Endometrium (tissue), 2 donors: ENCODE measurements at regions not wholly inside any gene's neighbourhood (a gene's known extent, or its start where the extent isn't known, plus 50 kb on each side); places are given as distances from the start of the nearest gene placed in this dataset.
"Not testable (repeated sequence)": the region's sequence is repeated elsewhere in the genome, so short reads cannot be mapped to it uniquely, and the experiment has no call there.

Experiments
- FAIRE-seq: peaks from 2 replicates; lab custom pipeline; 2012; peaks lifted over from hg19 to GRCh38; lab: Jason Lieb, UNC
- donor health status: control.
- donor health status: control.

- FAIRE-seq: no peak
Measured at GRCh38 chr1:233722212-233722979, 108.5 kb downstream of the KCNK1 start.

- no peak for FAIRE-seq
Measured at GRCh38 chr1:233723387-233723786, 109.5 kb downstream of the KCNK1 start.

GRCh38 chr1:233724131-233724631 lies 110.3 kb downstream of the KCNK1 start:
- FAIRE-seq: not testable (repeated sequence)

- no peak for FAIRE-seq
Measured at GRCh38 chr1:233725423-233725822, 111.5 kb downstream of the KCNK1 start.

GRCh38 chr1:233728721-233729120 lies 114.8 kb downstream of the KCNK1 start:
- no peak for FAIRE-seq

- FAIRE-seq: no peak
Measured at GRCh38 chr1:233730380-233730779, 116.5 kb downstream of the KCNK1 start.

GRCh38 chr1:233730809-233731208 lies 116.9 kb downstream of the KCNK1 start:
- FAIRE-seq: no peak

- no peak for FAIRE-seq
Measured at GRCh38 chr1:233732206-233732605, 118.3 kb downstream of the KCNK1 start.

- FAIRE-seq: no peak
Measured at GRCh38 chr1:233734456-233734855, 120.5 kb downstream of the KCNK1 start.

- no peak for FAIRE-seq
Measured at GRCh38 chr1:233735331-233735730, 121.4 kb downstream of the KCNK1 start.

- peak; percentile 35 for FAIRE-seq
Measured at GRCh38 chr1:233735847-233736246, 121.9 kb downstream of the KCNK1 start.

- no peak for FAIRE-seq
Measured at GRCh38 chr1:233737341-233737740, 123.4 kb downstream of the KCNK1 start.

GRCh38 chr1:233738396-233738795 lies 124.5 kb downstream of the KCNK1 start:
- FAIRE-seq: no peak

GRCh38 chr1:233738850-233739249 lies 124.9 kb downstream of the KCNK1 start:
- no peak for FAIRE-seq

GRCh38 chr1:233744779-233745513 lies 131.0 kb downstream of the KCNK1 start:
- no peak for FAIRE-seq

GRCh38 chr1:233750139-233750538 lies 136.2 kb downstream of the KCNK1 start:
- FAIRE-seq: no peak

GRCh38 chr1:233759665-233760064 lies 144.8 kb upstream of the SLC35F3 start:
- FAIRE-seq: no peak

GRCh38 chr1:233764304-233764703 lies 140.2 kb upstream of the SLC35F3 start:
- not testable (repeated sequence) for FAIRE-seq

GRCh38 chr1:233777566-233777965 lies 126.9 kb upstream of the SLC35F3 start:
- no peak for FAIRE-seq

GRCh38 chr1:233780049-233780448 lies 124.4 kb upstream of the SLC35F3 start:
- no peak for FAIRE-seq

- no peak for FAIRE-seq
Measured at GRCh38 chr1:233782937-233783586, 121.4 kb upstream of the SLC35F3 start.

GRCh38 chr1:233787599-233787998 lies 116.9 kb upstream of the SLC35F3 start:
- no peak for FAIRE-seq

- FAIRE-seq: no peak
Measured at GRCh38 chr1:233788687-233789086, 115.8 kb upstream of the SLC35F3 start.
